GM10248 (cell line): ENCODE measurements at regions not wholly inside any gene's neighbourhood (a gene's known extent, or its start where the extent isn't known, plus 50 kb on each side); places are given as distances from the start of the nearest gene placed in this dataset.

ENCODE experiments used
- CTCF ChIA-PET: fragments of 300-600 bp; sonication (Branson Sonifier 250); formaldehyde crosslinking; extraction: SDS; loops from one replicate; lab custom pipeline; 2021; ENCODE audit warnings: antibody characterized with exemption; lab: Yijun Ruan, JAX
- POLR2A ChIA-PET: fragments of 350-650 bp; sonication (Branson Sonifier 250); formaldehyde crosslinking; extraction: SDS; loops from one replicate; lab custom pipeline; 2020; ENCODE audit warnings: antibody characterized with exemption; lab: Yijun Ruan, JAX
- DNase-seq: peaks from one replicate; pipeline ENCODE4 v3.0.0; 2012; ENCODE audit errors: extremely low spot score
- CTCF ChIP-seq: IDR thresholded peaks from 2 replicates; pipeline ENCODE4 v1.5.1; 2012; ENCODE audit warnings: mild to moderate bottlenecking, low read depth; ENCODE audit errors: extremely low read depth, missing control alignments, control extremely low read depth

GRCh38 chr3:88987776-88988175 lies 119.6 kb upstream of the EPHA3 start:
- POLR2A ChIA-PET = no interaction called here
- no peak for DNase-seq
- TF ChIP-seq CTCF = no peak
- CTCF ChIA-PET = interaction anchor here (1.3 to 2.1 kb wide), 2 partner anchors 9 to 35 kb away, joined by 4 to 7 read pairs; no protein-coding TSS in a partner anchor

GRCh38 chr3:88988906-88989305 lies 118.5 kb upstream of the EPHA3 start:
- ChIA-PET CTCF (interaction anchor here (1.3 to 2.1 kb wide), 2 partner anchors 8 to 34 kb away, joined by 4 to 7 read pairs; no protein-coding TSS in a partner anchor), POLR2A (no interaction called here)
- no peak for DNase-seq
- no peak for TF ChIP-seq CTCF

- no peak for DNase-seq
- ChIA-PET CTCF (no interaction called here), POLR2A (no interaction called here)
- no peak for TF ChIP-seq CTCF
Measured at GRCh38 chr3:88991496-88991895, 115.9 kb upstream of the EPHA3 start.

- no peak for TF ChIP-seq CTCF
- ChIA-PET CTCF (interaction anchor here (2.2 to 2.5 kb wide), 2 partner anchors 8 to 11 kb away, joined by 7 to 8 read pairs; no protein-coding TSS in a partner anchor), POLR2A (no interaction called here)
- no peak for DNase-seq
Measured at GRCh38 chr3:88996691-88997090, 110.7 kb upstream of the EPHA3 start.

GRCh38 chr3:88997260-88997659 lies 110.2 kb upstream of the EPHA3 start:
- ChIA-PET CTCF (interaction anchor here (2.2 to 2.5 kb wide), 2 partner anchors 9 to 12 kb away, joined by 7 to 8 read pairs; no protein-coding TSS in a partner anchor), POLR2A (no interaction called here)
- no peak for DNase-seq
- no peak for TF ChIP-seq CTCF

GRCh38 chr3:89000886-89001285 lies 106.5 kb upstream of the EPHA3 start:
- ChIA-PET CTCF (no interaction called here), POLR2A (no interaction called here)
- TF ChIP-seq CTCF = no peak
- DNase-seq = no peak
